GM21825 (cell line): ENCODE measurements at regions not wholly inside any gene's neighbourhood (a gene's known extent, or its start where the extent isn't known, plus 50 kb on each side); places are given as distances from the start of the nearest gene placed in this dataset.
"Not testable (repeated sequence)": the region's sequence is repeated elsewhere in the genome, so short reads cannot be mapped to it uniquely, and the experiment has no call there.

Experiments used
- ATAC-seq: cut with Tn5 transposase; IDR thresholded peaks from one replicate; pipeline ENCODE4 v1.9.1; 2021; ENCODE audit warnings: mild to moderate bottlenecking, moderate library complexity; ENCODE audit not compliant: unreplicated experiment

GRCh38 chr2:53381271-53381670 lies 386.3 kb upstream of the CHAC2 start:
- ATAC-seq, result no peak

GRCh38 chr2:53379547-53379946 lies 388.1 kb upstream of the CHAC2 start:
- ATAC-seq, result no peak

- no peak for ATAC-seq
Measured at GRCh38 chr2:53378791-53379190, 388.8 kb upstream of the CHAC2 start.

GRCh38 chr2:53373126-53373525 lies 394.5 kb upstream of the CHAC2 start:
- ATAC-seq, result no peak

GRCh38 chr2:53366543-53366942 lies 401.1 kb upstream of the CHAC2 start:
- no peak for ATAC-seq

- ATAC-seq, result no peak
Measured at GRCh38 chr2:53362934-53363333, 404.7 kb upstream of the CHAC2 start.

GRCh38 chr2:53356291-53356905 lies 411.2 kb upstream of the CHAC2 start:
- no peak for ATAC-seq

GRCh38 chr2:53353135-53354114 lies 414.2 kb upstream of the CHAC2 start:
- ATAC-seq, result no peak

GRCh38 chr2:53347269-53347668 lies 420.3 kb upstream of the CHAC2 start:
- no peak for ATAC-seq

- no peak for ATAC-seq
Measured at GRCh38 chr2:53342248-53342647, 425.4 kb upstream of the CHAC2 start.

GRCh38 chr2:53334610-53335009 lies 433.0 kb upstream of the CHAC2 start:
- no peak for ATAC-seq

- no peak for ATAC-seq
Measured at GRCh38 chr2:53331667-53332066, 435.9 kb upstream of the CHAC2 start.

- ATAC-seq, result no peak
Measured at GRCh38 chr2:53317861-53318260, 449.7 kb upstream of the CHAC2 start.

- no peak for ATAC-seq
Measured at GRCh38 chr2:53315149-53315548, 452.5 kb upstream of the CHAC2 start.

- no peak for ATAC-seq
Measured at GRCh38 chr2:53314718-53315117, 452.9 kb upstream of the CHAC2 start.

GRCh38 chr2:53313644-53314043 lies 454.0 kb upstream of the CHAC2 start:
- not testable (repeated sequence) for ATAC-seq

- no peak for ATAC-seq
Measured at GRCh38 chr2:53312721-53313120, 454.9 kb upstream of the CHAC2 start.

- ATAC-seq, result no peak
Measured at GRCh38 chr2:53312181-53312580, 455.4 kb upstream of the CHAC2 start.

- no peak for ATAC-seq
Measured at GRCh38 chr2:53303012-53303578, 464.5 kb upstream of the CHAC2 start.

- no peak for ATAC-seq
Measured at GRCh38 chr2:53302455-53302854, 465.1 kb upstream of the CHAC2 start.

GRCh38 chr2:53289309-53290006 lies 478.1 kb upstream of the CHAC2 start:
- ATAC-seq, result no peak
